ENCODE measurements at regions not wholly inside any gene's neighbourhood (a gene's known extent, or its start where the extent isn't known, plus 50 kb on each side); places are given as distances from the start of the nearest gene placed in this dataset.

DNA sequence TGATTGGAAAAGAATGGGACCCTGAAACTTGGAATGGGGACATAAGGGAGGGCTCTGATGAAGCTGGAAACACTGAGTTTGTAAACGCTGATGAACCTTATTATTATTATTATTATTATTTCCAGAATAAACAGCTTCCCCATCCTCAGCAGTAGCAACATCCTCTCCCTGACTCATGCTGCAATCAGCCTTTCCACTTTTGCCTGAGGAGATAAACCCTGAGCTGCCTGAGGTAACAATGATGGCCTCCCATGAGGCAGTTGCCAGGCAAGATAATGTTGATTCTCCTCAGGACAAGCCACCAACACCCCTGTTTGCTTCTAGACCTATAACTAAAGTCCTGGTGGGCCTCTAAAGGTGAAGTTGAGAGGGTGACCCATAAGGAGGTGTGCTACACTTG is 139.2 kb upstream of the ATP10B start:
- Mint-ChIP-seq H3K36me3 (ENCODE audit: low read depth) (no peaks in the 10 kb centered on the region), H3K9me3 (peaks cover 8% of the 10 kb centered on the region), H3K4me1 (no peaks in the 10 kb centered on the region), H3K4me3 (no peak overlapping the region), H3K27me3 (ENCODE audit: insufficient read depth) (no peaks in the 10 kb centered on the region), H3K27ac (no peak overlapping the region)
- no peak overlapping the region for H3K9ac ChIP-seq (ENCODE audit: extremely low read depth, low read length, poor library complexity, severe bottlenecking)
- no peaks in the 10 kb centered on the region for H3K36me3 ChIP-seq (ENCODE audit: control insufficient read depth, insufficient read depth, low read length)
- H3K4me1 ChIP-seq (ENCODE audit: control insufficient read depth, insufficient read depth, low read length): no peaks in the 10 kb centered on the region
- TF ChIP-seq, protein P1, sequence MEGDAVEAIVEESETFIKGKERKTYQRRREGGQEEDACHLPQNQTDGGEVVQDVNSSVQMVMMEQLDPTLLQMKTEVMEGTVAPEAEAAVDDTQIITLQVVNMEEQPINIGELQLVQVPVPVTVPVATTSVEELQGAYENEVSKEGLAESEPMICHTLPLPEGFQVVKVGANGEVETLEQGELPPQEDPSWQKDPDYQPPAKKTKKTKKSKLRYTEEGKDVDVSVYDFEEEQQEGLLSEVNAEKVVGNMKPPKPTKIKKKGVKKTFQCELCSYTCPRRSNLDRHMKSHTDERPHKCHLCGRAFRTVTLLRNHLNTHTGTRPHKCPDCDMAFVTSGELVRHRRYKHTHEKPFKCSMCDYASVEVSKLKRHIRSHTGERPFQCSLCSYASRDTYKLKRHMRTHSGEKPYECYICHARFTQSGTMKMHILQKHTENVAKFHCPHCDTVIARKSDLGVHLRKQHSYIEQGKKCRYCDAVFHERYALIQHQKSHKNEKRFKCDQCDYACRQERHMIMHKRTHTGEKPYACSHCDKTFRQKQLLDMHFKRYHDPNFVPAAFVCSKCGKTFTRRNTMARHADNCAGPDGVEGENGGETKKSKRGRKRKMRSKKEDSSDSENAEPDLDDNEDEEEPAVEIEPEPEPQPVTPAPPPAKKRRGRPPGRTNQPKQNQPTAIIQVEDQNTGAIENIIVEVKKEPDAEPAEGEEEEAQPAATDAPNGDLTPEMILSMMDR (conservative IDR thresholded peaks at IDR 0.05): no peak
- 100% methylated on average over 1 of the region's 1 CpG; no CpG with 5 or more reads in 1 of the 2 experiments for WGBS, 2 experiments (ENCODE audit: insufficient coverage in 1 of 2, insufficient read length in 1 of 2)
- no peak for DNase-seq
- H3K27me3 ChIP-seq (ENCODE audit: control insufficient read depth, insufficient read depth, low read length, poor library complexity, severe bottlenecking): no peaks in the 10 kb centered on the region
- no peak overlapping the region for H3K4me3 ChIP-seq (ENCODE audit: low read length)
- no peak overlapping the region for H3K27ac ChIP-seq (ENCODE audit: low read depth, low read length)
- peaks cover 9% of the 10 kb centered on the region for H3K9me3 ChIP-seq (ENCODE audit: control insufficient read depth, low read length)

DNA sequence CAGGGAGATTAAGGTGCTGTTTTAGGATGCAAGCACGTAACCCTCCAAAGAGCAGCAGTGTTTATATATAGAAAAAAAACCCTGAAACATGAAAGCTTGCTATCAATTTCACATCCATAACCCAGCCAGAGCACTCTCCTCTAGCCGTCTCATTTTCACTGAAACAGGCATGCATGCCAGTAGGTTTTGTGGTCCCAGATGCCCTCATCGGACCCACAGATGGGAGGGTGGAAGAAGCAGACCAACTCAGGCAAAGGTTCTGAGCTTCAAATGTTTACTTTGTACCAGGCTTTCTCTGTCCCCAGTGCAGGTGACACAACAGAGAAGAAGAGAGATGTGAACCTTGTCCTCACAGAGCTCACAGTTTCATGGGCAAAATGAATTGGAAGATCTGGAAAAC is 127.4 kb upstream of the ATP10B start:
- Histone ChIP-seq H3K27ac (ENCODE audit: low read depth, low read length) (no peak overlapping the region), H3K9ac (ENCODE audit: extremely low read depth, low read length, poor library complexity, severe bottlenecking) (no peak overlapping the region), H3K36me3 (ENCODE audit: control insufficient read depth, insufficient read depth, low read length) (no peaks in the 10 kb centered on the region), H3K4me1 (ENCODE audit: control insufficient read depth, insufficient read depth, low read length) (peaks cover 3% of the 10 kb centered on the region), H3K9me3 (ENCODE audit: control insufficient read depth, low read length) (no peaks in the 10 kb centered on the region), H3K4me3 (ENCODE audit: low read length) (no peak overlapping the region), H3K27me3 (ENCODE audit: control insufficient read depth, insufficient read depth, low read length, poor library complexity, severe bottlenecking) (no peaks in the 10 kb centered on the region)
- Mint-ChIP-seq H3K9me3 (no peaks in the 10 kb centered on the region), H3K36me3 (ENCODE audit: low read depth) (no peaks in the 10 kb centered on the region), H3K4me3 (no peak overlapping the region), H3K27me3 (ENCODE audit: insufficient read depth) (peaks cover 2% of the 10 kb centered on the region), H3K4me1 (peaks cover 10% of the 10 kb centered on the region), H3K27ac (no peak overlapping the region)
- no peak for DNase-seq
- 98 to 100% methylated on average over 1 to 2 of the region's 3 CpGs for WGBS, 2 experiments (ENCODE audit: insufficient coverage in 1 of 2, insufficient read length in 1 of 2)
- TF ChIP-seq, protein P1 (conservative IDR thresholded peaks at IDR 0.05): no peak

DNA sequence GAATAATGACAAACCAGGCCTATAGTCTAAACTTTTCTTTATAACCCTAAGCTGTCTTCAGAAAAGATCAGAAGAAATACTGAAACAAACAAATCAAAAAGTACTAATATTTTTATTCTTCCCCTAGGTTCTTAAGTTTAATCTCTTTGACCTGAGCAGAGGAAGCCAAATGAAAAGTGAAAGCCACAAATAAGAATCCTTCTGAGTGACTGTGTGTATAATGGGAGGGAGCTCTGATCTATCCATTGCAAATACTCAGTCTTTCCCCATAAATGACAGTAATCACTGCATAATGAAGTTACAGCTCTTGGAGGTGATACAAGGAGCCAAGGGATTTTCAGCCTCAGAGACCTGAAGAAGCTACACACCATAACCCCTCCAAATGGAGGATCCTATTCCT is 126.9 kb upstream of the ATP10B start:
- no peak overlapping the region for H3K27ac Mint-ChIP-seq
- Histone ChIP-seq H3K36me3 (ENCODE audit: control insufficient read depth, insufficient read depth, low read length) (no peaks in the 10 kb centered on the region), H3K4me1 (ENCODE audit: control insufficient read depth, insufficient read depth, low read length) (peaks cover 3% of the 10 kb centered on the region), H3K9ac (ENCODE audit: extremely low read depth, low read length, poor library complexity, severe bottlenecking) (no peak overlapping the region), H3K4me3 (ENCODE audit: low read length) (no peak overlapping the region), H3K27ac (ENCODE audit: low read depth, low read length) (no peak overlapping the region), H3K27me3 (ENCODE audit: control insufficient read depth, insufficient read depth, low read length, poor library complexity, severe bottlenecking) (no peaks in the 10 kb centered on the region), H3K9me3 (ENCODE audit: control insufficient read depth, low read length) (no peaks in the 10 kb centered on the region)
- H3K9me3 Mint-ChIP-seq: no peaks in the 10 kb centered on the region
- TF ChIP-seq, protein P1 (conservative IDR thresholded peaks at IDR 0.05): no peak
- no peaks in the 10 kb centered on the region for H3K36me3 Mint-ChIP-seq (ENCODE audit: low read depth)
- H3K4me3 Mint-ChIP-seq: no peak overlapping the region
- no peak for DNase-seq
- H3K4me1 Mint-ChIP-seq: peaks cover 13% of the 10 kb centered on the region
- peaks cover 3% of the 10 kb centered on the region for H3K27me3 Mint-ChIP-seq (ENCODE audit: insufficient read depth)

Data from endodermal cell (in vitro differentiated cells).